ENCODE measurements at regions not wholly inside any gene's neighbourhood (a gene's known extent, or its start where the extent isn't known, plus 50 kb on each side); places are given as distances from the start of the nearest gene placed in this dataset.
"Not testable (repeated sequence)": the region's sequence is repeated elsewhere in the genome, so short reads cannot be mapped to it uniquely, and the experiment has no call there.

GRCh38 chr10:29879862-29880261, 179.5 kb downstream of the JCAD start:
- no peak for DNase-seq

- no peak for DNase-seq
Observed at GRCh38 chr10:29878492-29878891, 180.9 kb downstream of the JCAD start.

- no peak for DNase-seq
Observed at GRCh38 chr10:29877793-29878491, 181.4 kb downstream of the JCAD start.

- DNase-seq = no peak
Observed at GRCh38 chr10:29876008-29876555, 183.3 kb downstream of the JCAD start.

GRCh38 chr10:29874606-29875269, 184.6 kb downstream of the JCAD start:
- DNase-seq = no peak

GRCh38 chr10:29873941-29874484, 185.4 kb downstream of the JCAD start:
- no peak for DNase-seq

GRCh38 chr10:29870522-29871044, 188.8 kb downstream of the JCAD start:
- no peak for DNase-seq

GRCh38 chr10:29869593-29869992, 189.8 kb downstream of the JCAD start:
- DNase-seq = no peak

GRCh38 chr10:29866356-29866755, 193.0 kb downstream of the JCAD start:
- DNase-seq = no peak

- no peak for DNase-seq
Observed at GRCh38 chr10:29865700-29866355, 193.6 kb downstream of the JCAD start.

GRCh38 chr10:29862923-29863614, 196.3 kb downstream of the JCAD start:
- no peak for DNase-seq

- DNase-seq = no peak
Observed at GRCh38 chr10:29861811-29862505, 197.4 kb downstream of the JCAD start.

GRCh38 chr10:29861231-29861630, 198.2 kb downstream of the JCAD start:
- DNase-seq = not testable (repeated sequence)

- DNase-seq = no peak
Observed at GRCh38 chr10:29860166-29860565, 199.2 kb downstream of the JCAD start.

- DNase-seq = no peak
Observed at GRCh38 chr10:29859521-29860130, 199.8 kb downstream of the JCAD start.

- no peak for DNase-seq
Observed at GRCh38 chr10:29858702-29859267, 200.6 kb downstream of the JCAD start.

GRCh38 chr10:29857843-29858701, 201.3 kb downstream of the JCAD start:
- DNase-seq = no peak

GRCh38 chr10:29856295-29856694, 203.1 kb downstream of the JCAD start:
- no peak for DNase-seq

- DNase-seq = no peak
Observed at GRCh38 chr10:29853913-29854312, 205.5 kb downstream of the JCAD start.

- no peak for DNase-seq
Observed at GRCh38 chr10:29851241-29851640, 208.1 kb downstream of the JCAD start.

Measured in stimulated activated CD4-positive, alpha-beta T cell treated with anti-CD3 and anti-CD28 coated beads, Interleukin-4, amount 100 ng/mL, for 1 hour (primary cell).